ENCODE measurements at regions not wholly inside any gene's neighbourhood (a gene's known extent, or its start where the extent isn't known, plus 50 kb on each side); places are given as distances from the start of the nearest gene placed in this dataset.

DNA sequence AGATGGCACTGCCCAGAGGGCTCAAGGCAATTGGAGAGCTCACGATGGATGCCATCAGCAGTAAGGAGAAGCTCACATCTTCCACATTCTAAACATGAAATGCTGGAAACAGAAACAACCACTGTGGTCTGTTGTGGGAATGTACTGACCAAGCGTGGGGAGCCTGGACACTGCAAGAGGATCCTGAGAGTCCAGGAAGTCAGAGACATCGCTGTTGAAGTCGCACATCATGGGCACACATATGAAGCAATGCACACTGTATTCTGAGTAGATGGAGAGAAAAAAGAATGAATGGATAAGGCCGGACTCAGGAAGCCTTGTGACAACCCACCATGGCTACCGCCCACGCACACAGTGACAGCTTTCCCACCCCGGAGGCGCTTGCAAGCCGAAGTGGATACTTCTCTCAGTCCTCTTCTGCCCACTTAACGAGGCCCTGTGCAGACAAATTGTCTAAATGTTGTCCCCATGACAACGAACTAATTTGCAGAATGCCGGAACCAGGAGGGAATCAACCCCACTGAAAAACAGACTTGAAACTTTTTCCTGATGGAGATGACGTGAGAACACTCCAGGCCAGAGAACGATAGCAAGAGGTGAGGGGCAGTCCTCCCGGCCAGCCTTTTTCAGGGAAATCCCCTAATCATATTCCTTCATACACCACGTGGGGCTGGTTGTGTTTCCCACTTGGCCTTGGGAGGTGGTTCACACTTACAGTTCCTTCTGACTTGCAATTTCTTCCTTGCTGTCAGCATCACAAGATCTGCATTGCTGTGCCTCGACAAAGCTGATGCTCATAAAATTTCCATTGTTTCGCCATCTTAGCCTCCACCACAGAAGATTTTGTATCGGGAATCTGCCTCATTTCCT lies 109.6 kb upstream of the SERP2 start:
- DNase-seq: no peak

DNA sequence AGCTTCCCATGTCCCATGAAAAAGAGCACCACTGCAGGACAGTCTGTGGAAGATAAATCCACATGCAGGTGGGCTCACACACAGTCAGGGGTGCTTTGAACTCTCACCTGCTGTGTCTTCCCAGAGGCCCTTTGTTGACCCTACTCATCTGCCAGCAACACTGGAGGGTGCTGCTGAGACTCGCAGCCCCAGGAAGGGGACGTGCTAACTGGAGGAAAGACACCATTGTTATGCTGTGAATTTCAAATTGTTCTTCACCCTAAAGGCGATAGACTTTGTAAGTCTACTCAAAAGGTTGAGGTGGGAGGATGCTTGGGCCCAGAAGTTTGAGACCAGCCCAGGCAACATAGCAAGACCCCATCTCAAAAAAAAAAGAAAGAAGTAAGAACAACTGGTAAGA lies 107.3 kb upstream of the SERP2 start:
- DNase-seq: no peak

DNA sequence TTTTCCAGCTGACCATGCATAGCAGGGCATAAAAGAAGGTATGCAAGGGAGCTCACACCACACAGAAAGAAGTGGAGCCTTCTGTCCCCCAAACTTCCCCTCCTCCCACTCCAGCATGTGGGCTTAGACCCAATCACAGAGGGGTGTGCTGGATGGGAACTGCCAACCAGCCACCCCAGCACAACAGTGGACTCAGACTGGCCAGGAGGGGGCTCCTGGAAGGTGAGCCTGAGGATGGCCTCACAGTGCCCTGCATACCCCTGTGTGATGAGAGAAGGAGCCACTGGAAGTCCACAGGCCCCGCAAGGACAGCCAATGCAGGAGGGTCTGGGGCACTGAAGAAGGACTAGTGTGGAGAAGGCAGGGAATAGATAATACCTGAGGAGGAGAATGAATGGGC lies 106.9 kb upstream of the SERP2 start:
- peak in 1 of 2 experiments; percentile 15 for DNase-seq

DNA sequence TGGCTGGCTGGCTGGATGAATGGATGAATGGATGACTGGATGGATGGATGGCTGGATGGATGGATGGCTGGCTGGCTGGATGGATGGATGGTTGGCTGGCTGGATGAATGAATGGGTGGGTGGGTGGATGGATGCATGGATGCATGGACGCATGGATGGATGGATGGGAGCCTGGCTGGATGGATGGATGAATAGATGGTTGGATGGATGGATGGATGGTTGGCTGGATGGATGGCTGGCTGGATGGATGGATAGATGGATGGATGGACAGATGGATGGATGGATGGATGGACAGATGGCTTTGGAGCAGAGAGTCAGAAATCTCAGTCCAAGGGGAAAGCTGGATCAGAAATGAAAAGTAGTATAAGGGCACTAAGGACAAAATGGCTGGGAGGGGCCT lies 106.4 kb upstream of the SERP2 start:
- no peak for DNase-seq

DNA sequence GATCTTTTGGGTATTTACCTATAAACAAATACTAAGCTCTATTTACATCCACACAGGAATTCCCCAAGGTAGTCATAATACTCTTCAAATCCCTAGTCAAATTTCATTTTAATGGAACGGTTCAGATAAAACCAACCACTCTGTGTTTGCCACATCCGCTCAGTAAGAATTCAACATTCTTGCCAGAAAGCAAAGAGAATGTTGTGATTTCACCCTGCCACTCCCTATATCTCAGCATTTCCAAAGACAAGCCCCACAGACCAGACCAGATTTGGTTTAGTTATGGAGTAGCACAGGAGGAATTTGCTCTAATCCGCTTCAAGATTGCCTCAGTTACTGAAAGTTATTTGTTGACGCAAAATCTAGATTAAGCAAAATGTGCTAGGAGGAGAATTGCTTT lies 105.6 kb upstream of the SERP2 start:
- DNase-seq: peak; percentile 71 to 85

DNA sequence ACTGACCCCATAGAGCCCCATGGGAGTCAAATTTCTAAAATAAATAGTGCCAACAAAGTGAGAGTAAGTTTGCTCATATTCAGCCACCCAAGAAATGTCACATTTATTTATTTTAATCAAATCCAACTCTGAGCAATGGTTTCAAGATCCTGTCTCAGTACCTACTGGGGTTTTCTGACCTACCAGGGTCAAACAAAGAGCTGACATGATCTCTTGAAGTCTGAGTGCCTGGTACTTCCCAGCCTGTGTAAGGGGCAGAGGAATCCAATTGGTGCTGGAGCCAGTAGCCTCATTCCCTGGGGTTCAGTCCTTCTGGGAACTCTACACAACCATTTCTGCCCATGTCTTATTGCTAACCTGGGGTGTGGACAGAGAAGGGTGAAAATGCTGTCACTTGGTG lies 104.6 kb upstream of the SERP2 start:
- no peak for DNase-seq

DNA sequence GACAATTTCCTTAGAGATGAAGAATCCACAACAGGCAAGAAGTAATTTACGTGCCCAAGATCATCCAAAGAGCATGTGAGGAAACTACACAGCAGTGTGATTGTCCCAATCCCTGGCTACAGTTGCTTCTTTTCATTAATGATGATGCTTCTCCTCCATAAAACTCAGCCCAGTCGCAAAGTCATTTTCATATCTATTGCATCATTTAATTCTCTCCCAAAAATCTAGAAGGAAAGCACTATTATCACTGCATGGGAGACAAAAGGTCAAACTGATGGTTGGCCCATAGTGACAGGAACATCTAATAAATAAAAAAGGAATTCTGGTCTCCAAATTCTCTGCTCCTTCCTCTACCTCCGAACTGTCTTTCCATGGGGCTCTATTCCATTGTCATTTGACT lies 103.5 kb upstream of the SERP2 start:
- DNase-seq: no peak

DNA sequence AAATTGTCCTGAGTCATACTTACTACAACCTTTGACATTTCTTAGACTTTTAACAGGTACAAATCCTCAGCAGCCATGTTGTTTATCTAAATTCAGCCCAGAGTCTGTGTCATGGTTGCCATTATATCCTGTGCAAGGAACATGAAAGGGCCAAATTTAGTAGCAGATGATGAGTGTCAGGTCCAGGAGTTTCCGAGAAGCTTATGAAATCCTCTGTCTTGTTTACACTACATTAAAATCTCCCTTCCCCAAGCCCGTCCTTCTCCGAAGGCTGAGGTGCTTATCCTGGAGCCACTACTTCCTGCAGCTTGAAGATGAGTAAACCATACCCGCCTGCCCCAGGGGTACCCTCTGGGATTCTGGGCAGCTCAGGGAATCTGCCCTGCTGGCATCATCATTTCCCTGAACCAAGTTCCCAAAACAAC lies 102.6 kb upstream of the SERP2 start:
- DNase-seq: no peak

DNA sequence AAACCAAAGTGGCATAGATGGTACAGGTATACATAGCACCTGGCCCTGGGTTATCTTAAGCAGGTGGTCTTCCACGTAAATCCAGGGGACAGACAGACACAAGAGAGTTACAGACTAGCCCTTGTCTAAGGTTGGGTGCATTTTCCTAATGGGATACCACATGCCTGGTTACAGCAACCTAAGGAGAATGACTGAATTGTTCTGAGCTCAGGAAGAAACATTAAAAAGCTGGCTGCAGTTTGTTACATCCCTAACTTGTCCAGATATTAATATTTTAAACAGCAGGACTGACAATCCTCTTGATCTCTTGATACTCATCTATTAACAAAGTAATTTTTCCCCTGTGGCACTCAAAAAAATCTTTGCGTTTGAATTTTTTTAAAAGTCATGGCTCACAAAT lies 102.2 kb upstream of the SERP2 start:
- peak in 1 of 2 experiments; percentile 40 for DNase-seq

DNA sequence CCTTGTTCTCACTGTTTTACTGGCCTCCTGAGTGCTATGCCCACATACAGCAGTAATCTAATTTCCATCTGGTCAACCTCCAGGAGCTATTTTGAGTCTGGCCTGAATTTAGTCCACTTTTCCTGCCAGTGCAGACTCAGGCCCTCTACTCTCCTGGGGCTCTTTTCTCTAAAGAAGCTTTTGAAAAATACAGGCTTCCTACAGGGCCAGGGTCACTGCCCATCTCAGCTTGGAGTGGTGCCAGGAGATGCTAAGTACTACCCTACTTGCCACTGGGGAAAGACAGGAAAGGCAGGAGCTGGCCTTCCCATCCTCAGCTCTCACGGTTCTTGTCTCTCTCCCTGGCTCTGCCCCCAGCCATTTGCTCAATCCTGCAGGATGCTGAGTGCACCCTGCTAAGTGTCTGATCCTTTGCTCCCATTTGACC lies 101.7 kb upstream of the SERP2 start:
- DNase-seq: no peak

DNA sequence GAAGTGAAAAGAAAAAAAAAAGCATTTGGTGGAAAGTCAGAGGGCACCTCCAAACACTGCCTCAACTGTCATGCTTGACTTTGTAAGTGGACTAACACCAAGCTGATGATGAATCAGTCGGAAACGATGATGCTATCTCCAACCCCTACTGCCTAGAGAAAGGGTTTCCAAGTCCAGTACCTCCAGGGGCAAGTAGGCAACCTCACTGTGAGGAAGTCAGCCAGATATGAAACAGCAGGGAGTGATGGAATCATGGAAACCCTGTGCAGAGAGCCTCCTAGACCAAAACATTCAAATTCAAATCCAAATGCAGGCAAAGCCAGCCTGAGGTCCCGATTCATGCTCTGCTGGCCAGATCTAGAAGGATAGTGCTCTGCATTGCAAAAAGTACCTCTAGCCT lies 100.9 kb upstream of the SERP2 start:
- no peak for DNase-seq

DNA sequence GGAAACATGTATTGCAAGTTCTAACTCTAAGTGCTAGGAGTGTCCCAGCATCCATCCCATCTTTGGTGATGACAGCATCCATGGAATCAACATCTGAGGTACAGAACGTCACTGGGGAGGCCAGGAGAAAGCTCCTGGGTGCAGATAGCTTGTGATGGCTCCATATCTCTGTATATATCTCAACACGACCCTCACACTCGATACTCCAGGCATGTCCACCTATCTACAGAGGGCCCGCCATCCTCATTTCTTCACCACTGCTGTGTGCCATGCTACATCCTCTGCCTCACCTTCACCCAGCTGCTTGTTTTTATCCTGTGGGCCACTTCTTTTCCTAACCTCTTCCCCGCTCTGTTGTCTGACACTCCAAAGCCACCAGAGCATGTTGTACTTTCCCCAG lies 100.4 kb upstream of the SERP2 start:
- no peak for DNase-seq

DNA sequence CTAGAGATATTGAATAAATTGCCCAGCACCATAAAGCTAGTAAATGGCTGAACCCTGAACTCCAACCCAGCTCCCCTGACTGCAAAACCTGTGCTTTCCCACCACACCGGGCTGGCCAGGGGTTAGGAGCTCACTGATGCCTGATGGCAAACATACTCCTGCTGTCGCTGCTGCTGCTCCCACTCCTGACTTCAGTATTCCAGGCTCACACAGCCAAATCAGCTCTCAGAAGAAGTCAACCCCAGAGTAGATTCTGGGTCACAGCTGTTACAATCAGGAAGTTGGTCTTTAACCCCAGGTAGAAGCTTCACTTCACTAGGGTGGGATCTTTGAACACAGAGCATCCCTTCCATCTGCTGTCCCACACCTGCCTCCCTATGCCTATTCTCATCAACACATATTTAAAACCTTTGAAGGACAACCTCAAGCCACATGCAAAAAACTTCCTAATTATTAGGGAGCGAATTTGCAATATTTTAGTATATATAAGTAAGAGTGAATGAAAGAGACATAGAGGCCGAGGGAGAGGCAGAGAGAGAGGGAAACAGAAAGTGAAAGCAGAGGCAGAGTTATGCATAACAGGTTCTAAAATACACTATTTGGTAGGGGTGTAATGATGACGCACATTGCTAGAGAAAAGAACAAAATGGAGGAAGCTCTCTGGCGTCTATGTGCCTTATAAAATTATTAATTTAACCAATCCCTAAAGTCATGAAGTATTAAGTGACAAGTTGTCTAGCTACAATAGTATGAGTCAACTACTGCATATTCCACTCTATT lies 99.4 kb upstream of the SERP2 start:
- peak in 1 of 2 experiments; percentile 22 for DNase-seq

DNA sequence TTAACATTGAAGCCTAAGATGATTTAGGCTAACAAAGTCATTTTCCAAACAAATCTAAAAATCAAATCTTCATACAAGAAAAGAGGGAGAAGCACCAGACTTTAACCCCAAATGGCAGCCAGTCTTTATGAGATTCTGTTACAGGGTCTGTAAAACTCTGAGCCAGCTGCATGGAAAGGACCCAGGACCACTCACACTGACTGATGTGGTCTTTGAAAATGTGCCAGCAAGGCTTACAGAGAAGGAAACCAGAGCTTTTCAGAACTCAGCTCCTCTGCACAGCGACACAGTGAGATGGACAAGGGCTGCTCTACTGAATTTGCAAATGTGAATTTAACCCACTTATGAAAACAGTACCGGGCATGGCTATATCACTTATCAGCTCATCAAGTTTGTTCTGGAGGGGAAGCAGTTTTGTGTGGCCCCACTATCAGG lies 98.8 kb upstream of the SERP2 start:
- DNase-seq: peak in 1 of 2 experiments; percentile 14

DNA sequence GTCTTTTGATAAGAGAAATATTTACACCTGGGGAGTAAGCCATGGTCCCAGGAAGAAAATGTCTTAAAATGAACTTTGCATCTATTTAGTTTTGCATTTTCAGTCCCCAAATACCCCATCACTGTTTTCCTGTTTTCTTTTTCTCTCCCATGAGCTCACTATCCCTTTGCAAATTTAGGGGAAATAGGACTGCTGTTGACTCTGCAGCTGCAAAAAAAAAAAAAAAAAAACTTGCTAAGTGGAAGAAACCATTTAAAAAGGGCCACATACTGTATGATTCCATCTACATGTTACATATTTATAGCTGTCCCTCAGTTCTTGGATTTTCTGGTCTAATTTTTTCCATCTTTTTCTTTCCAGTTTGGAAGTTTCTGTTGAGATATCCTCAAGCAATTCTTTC lies 98.2 kb upstream of the SERP2 start:
- DNase-seq: no peak

DNA sequence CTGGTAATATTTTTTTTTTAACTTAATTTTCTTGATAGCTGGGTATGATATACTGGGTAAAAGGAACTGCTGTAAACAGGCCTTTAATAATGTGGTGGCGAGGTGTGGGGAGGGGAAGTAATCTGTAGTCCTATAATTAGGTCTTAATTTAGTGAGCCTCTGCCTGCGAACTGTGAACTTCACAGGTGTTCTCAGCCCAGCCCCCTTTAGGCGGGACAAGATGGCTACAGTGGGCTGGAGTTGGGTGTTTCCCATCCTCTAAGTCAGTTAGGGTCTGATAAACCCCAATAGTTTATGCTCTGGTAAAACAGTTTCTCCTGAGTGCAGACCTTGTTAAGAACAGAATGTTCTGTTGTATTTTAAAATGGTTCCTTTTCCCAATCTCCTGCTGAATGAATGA lies 97.6 kb upstream of the SERP2 start:
- DNase-seq: no peak

DNA sequence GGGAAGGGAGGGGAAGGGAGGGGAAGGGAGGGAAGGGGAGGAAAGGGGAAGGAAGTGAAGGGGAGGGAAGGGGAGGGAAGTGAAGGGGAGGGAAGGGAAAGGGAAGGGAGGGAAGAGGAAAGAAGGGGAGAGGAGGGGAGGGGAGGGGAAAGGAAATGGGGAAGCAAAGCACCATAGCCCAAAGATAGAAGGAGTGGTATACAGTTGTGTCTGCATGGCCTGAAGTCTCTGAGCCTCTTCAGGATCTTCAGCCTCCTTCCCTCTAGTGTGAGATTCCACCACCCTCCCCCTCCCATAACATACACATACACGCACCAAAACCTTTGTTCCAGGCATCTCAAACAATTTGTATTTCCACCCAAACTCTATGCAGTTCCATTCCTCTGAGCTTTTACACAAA lies 96.2 kb upstream of the SERP2 start:
- DNase-seq: no peak

DNA sequence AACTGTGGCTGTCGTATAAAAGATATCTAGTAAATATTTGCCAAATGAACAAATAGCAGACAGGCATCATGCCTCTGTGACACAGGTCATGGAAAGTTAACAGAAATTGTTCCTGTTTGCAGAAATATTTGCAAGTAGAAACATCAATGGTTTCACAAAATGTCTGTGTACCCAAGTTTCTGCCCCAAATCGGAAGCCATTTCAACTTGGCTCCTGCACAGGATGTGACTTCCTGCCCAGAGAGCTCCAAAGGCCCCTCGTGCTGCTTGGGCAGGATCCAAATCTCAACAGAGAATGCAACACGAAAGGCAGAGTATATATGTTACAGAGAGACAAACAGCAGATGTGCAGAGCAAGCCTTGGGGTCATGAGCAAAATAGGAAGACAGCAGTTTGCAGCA lies 95.5 kb upstream of the SERP2 start:
- DNase-seq: no peak

DNA sequence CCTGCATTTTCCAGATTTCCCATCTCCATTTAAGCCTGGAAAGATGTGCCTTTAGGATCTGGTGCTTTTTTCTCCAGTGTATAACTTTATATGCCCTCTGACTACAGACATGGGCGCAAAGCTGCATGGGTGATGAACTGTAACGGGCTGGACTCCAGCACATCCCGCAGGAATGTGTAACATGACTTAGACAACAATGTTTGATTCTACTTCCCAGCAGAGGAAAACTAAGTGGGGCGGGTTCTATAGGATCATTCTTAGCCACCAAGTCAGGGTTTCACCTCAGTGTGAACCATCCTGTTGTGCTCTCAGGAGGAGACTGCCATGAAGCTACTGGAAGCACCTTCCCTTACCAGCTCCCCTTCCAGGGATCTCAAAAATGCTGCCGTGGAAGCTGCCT lies 93.2 kb upstream of the SERP2 start:
- no peak for DNase-seq

DNA sequence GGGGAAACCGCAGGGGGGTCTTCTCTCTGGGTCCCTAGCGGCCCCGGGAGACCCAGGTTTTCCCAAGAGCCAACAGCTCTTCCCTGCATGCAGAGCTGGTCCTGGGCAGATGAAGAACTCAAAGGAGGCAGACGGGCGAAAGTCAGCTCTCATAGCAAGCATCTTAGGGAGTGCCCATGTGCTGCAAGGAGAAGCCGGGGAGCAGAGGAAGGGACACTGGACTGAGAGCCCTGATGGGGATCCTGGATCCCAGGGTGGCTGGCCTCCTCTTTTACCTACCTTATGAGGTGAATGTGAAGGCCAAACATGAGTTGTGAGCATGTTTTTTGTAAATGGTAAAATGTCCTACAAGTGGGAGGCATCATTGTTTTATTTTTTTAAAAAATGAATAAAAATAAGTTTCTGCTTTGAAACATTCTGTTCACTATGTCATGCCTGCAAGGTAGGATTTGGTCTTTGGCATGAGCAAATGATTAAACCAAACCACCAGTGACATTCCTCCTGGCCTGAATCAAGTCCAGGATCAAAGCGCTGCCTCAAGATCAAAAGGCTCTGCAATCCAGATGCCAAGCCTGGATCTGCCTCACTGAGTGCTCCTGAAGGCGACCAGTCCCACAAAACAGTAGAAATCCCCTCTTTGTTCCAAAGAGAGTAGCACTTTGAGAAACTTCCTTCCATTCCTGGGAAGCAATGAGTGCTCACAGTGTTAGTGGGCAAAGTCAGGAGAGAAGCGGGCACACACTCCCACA lies 92.2 kb upstream of the SERP2 start:
- DNase-seq: no peak

DNA sequence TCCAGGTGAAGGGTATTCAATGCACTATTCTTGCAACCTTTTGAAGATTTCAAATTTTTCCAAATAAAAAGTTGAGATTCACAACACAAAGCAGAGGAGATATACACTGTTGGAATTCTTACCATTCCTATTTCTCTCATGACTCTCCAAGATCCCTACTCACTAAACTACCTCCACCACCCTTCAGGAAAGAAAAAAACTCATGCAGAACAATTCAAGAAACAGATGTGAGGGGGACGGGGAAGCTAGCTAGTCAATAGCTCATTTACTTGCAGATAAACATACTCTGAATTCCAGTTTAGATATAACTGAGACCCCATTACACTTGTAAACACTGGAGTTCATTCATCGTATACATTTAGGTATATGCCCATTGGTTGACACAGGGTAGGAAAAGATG lies 90.0 kb upstream of the SERP2 start:
- no peak for DNase-seq

DNA sequence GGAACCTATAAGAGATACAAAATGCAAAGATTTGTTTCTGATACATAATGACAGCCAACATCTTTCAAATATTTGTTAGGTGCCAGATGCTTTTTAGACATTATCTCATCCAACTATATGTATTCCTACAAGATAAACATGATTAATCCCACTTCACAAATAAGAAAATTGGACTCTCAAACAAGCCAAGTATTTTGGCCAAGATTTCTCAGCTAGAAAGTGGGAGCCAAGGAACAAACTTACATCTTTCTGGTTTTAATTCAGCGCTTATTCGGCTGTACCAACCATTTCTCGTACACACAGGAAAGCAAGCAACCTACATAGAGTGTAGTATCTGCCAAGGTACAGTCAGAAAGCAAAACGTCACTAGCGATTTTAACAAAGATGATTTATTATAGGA lies 85.7 kb upstream of the SERP2 start:
- no peak for DNase-seq

DNA sequence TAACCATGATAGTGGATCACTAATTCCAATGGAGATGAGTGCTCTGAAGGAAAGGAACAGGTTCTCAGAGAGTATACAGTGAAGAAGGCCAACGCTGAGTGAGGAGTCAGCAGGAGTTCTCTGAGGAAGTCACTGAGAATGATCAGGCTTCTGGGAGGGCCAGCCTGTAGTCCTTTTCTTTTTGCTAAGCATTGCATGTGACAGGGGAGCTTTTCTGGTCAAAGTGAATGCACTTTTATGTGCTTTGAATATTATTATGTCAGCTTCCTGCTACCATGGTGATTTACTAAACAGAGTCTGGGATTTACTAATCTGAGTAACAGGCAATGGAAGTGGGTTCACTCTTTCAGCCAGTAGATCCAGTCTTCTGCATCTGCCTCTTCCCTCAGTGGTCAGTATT lies 81.1 kb upstream of the SERP2 start:
- no peak for DNase-seq

DNA sequence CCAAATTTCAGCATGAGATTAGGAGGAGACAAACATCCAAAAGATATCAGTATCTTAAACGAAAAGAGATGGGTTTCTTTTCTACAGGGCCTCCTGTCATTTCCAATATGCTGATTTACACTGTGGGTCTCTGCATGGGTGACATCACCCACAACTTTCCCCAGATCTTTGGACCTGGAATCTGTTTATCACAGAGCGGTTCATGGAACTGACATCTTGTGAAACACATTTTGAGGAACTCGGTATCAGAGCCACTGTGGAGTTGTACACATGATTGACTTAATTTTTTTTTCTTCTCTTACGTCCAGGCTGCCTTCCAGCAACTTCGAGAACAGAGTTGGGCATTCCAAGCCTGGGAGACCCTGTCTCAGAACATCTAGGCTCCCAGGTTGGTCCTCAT lies 80.2 kb upstream of the SERP2 start:
- DNase-seq: no peak

Measured in NCI-H526 (cell line).